ENCODE measurements at regions not wholly inside any gene's neighbourhood (a gene's known extent, or its start where the extent isn't known, plus 50 kb on each side); places are given as distances from the start of the nearest gene placed in this dataset.

DNA sequence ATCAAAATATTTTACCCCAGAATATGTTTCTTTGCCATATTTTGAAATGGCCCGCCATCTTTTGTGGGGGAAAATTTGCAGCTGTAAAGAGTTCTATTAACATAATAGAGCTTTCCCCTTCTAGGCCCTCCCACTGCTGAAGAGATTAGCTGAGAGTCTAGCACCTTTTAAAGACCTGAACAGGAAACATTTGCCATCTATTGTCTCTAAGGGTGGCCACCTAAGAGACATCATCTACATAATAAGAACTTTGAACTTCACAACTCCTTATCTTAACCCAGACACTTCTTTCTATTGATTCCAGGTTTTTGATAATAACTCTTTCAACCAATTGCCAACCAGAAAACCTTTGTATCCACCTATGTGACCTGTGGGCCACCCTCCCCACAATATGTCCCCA, 54.7 kb upstream of the TRPM1 start:
- Histone ChIP-seq H3K9ac (ENCODE audit: low read length) (no peak overlapping the region), H3K27me3 (replicated peaks; ENCODE audit: insufficient read depth, low read length) (no peaks in the 10 kb centered on the region), H3K9me3 (replicated peaks; ENCODE audit: insufficient read depth, low read length) (no peaks in the 10 kb centered on the region), H2AFZ (ENCODE audit: low read length) (no peak overlapping the region), H3K4me1 (ENCODE audit: low read length) (peaks cover 9% of the 10 kb centered on the region), H4K20me1 (ENCODE audit: insufficient read depth, low read length) (no peaks in the 10 kb centered on the region), H3K79me2 (ENCODE audit: low read length) (no peaks in the 10 kb centered on the region), H3K4me2 (ENCODE audit: low read depth, low read length) (no peak overlapping the region), H3K27ac (ENCODE audit: low read length) (no peak overlapping the region), H3K4me3 (ENCODE audit: low read length) (no peak overlapping the region), H3K9me2 (replicated peaks; ENCODE audit: insufficient read depth, low read length) (no peaks in the 10 kb centered on the region), H3K36me3 (replicated peaks; ENCODE audit: insufficient read depth, low read length) (no peaks in the 10 kb centered on the region), H3F3A (ENCODE audit: insufficient read depth, low read length) (no peaks in the 10 kb centered on the region)
- TF ChIP-seq EZH2phosphoT487 (IDR thresholded peaks at IDR 0.05; ENCODE audit: low read length) (no peak), EZH2 (optimal IDR thresholded peaks at IDR 0.05; ENCODE audit: low read depth, low read length) (no peak)
- TF ChIP-seq, protein P1, sequence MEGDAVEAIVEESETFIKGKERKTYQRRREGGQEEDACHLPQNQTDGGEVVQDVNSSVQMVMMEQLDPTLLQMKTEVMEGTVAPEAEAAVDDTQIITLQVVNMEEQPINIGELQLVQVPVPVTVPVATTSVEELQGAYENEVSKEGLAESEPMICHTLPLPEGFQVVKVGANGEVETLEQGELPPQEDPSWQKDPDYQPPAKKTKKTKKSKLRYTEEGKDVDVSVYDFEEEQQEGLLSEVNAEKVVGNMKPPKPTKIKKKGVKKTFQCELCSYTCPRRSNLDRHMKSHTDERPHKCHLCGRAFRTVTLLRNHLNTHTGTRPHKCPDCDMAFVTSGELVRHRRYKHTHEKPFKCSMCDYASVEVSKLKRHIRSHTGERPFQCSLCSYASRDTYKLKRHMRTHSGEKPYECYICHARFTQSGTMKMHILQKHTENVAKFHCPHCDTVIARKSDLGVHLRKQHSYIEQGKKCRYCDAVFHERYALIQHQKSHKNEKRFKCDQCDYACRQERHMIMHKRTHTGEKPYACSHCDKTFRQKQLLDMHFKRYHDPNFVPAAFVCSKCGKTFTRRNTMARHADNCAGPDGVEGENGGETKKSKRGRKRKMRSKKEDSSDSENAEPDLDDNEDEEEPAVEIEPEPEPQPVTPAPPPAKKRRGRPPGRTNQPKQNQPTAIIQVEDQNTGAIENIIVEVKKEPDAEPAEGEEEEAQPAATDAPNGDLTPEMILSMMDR (IDR thresholded peaks at IDR 0.05; ENCODE audit: low read length): no peak
- DNase-seq: no peak

DNA sequence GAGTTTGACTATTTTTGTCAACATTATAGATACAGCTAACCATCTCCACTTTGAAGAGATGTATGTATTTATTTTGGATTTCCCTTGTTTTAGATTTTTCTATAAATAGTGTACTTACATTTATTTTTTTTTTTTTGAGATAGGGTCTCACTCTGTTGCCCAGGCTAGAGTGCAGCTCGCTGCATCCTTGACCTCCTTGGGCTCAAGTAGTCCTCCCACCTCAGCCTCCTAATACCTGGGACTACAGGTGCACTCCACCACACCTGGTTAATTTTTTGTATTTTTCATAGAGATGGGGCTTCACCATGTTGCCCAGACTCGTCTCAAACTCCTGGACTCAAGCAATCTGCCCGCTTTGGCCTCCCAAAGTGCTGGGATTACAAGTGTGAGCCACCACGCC, 55.3 kb upstream of the TRPM1 start:
- TF ChIP-seq, protein P1 (IDR thresholded peaks at IDR 0.05; ENCODE audit: low read length): no peak
- TF ChIP-seq EZH2 (optimal IDR thresholded peaks at IDR 0.05; ENCODE audit: low read depth, low read length): no peak
- Histone ChIP-seq H3K4me2 (ENCODE audit: low read depth, low read length) (no peak overlapping the region), H2AFZ (ENCODE audit: low read length) (no peak overlapping the region), H3K27ac (ENCODE audit: low read length) (no peak overlapping the region), H3K9ac (ENCODE audit: low read length) (no peak overlapping the region), H3K9me3 (replicated peaks; ENCODE audit: insufficient read depth, low read length) (no peaks in the 10 kb centered on the region), H3K27me3 (replicated peaks; ENCODE audit: insufficient read depth, low read length) (no peaks in the 10 kb centered on the region), H4K20me1 (ENCODE audit: insufficient read depth, low read length) (no peaks in the 10 kb centered on the region), H3K4me3 (ENCODE audit: low read length) (no peak overlapping the region), H3K36me3 (replicated peaks; ENCODE audit: insufficient read depth, low read length) (no peaks in the 10 kb centered on the region), H3K79me2 (ENCODE audit: low read length) (no peaks in the 10 kb centered on the region), H3K9me2 (replicated peaks; ENCODE audit: insufficient read depth, low read length) (no peaks in the 10 kb centered on the region), H3F3A (ENCODE audit: insufficient read depth, low read length) (no peaks in the 10 kb centered on the region), H3K4me1 (ENCODE audit: low read length) (peaks cover 9% of the 10 kb centered on the region)
- no peak for DNase-seq

DNA sequence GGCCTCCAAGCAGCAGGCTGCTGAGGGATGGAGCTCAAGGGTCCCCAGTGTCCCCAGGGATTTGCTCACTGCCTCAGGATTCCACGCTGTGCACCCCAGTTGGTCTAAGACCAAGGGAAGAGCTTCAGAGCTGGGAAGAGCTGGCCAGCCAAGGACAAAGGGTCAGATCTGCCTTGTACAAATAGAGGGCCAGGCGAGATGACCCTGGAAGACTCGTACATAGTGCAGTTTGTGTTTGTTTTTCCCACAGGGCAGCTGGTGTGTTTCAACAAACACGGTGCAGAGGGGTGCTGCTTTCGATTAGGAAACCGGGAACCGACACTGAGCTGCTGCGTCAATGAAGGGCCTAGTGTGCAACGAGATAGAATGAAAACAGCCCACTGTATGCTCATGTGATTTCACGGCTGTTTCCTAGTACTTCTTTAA, 56.1 kb upstream of the TRPM1 start:
- Histone ChIP-seq H4K20me1 (ENCODE audit: insufficient read depth, low read length) (no peaks in the 10 kb centered on the region), H3F3A (ENCODE audit: insufficient read depth, low read length) (no peaks in the 10 kb centered on the region), H3K27me3 (replicated peaks; ENCODE audit: insufficient read depth, low read length) (no peaks in the 10 kb centered on the region), H3K4me2 (ENCODE audit: low read depth, low read length) (peak overlapping the region; percentile 46; the same call in 1 of the 2 replicates), H3K79me2 (ENCODE audit: low read length) (no peaks in the 10 kb centered on the region), H3K4me3 (ENCODE audit: low read length) (peak overlapping the region; percentile 14; the same call in 1 of the 2 replicates), H3K27ac (ENCODE audit: low read length) (peak overlapping the region; percentile 70), H3K4me1 (ENCODE audit: low read length) (peaks cover 9% of the 10 kb centered on the region), H3K36me3 (replicated peaks; ENCODE audit: insufficient read depth, low read length) (no peaks in the 10 kb centered on the region), H3K9me3 (replicated peaks; ENCODE audit: insufficient read depth, low read length) (no peaks in the 10 kb centered on the region), H2AFZ (ENCODE audit: low read length) (peak overlapping the region; percentile 65), H3K9ac (ENCODE audit: low read length) (peak overlapping the region; percentile 59), H3K9me2 (replicated peaks; ENCODE audit: insufficient read depth, low read length) (no peaks in the 10 kb centered on the region)
- TF ChIP-seq EZH2phosphoT487 (IDR thresholded peaks at IDR 0.05; ENCODE audit: low read length): no peak
- TF ChIP-seq EZH2 (optimal IDR thresholded peaks at IDR 0.05; ENCODE audit: low read depth, low read length): no peak
- TF ChIP-seq, protein P1 (IDR thresholded peaks at IDR 0.05; ENCODE audit: low read length): no peak
- DNase-seq: peak; percentile 70

All from MM.1S (cell line).